ENCODE measurements at regions not wholly inside any gene's neighbourhood (a gene's known extent, or its start where the extent isn't known, plus 50 kb on each side); places are given as distances from the start of the nearest gene placed in this dataset.

- no peak for TF ChIP-seq CTCF (IDR thresholded peaks at IDR 0.05; ENCODE audit: low read length)
- no peak for TF ChIP-seq EZH2 (IDR thresholded peaks at IDR 0.05; ENCODE audit: borderline replicate concordance, low read length)
Measured at GRCh38 chr15:39236375-39236774, 344.5 kb upstream of the THBS1 start.
